GM21576 (cell line): ENCODE measurements at regions not wholly inside any gene's neighbourhood (a gene's known extent, or its start where the extent isn't known, plus 50 kb on each side); places are given as distances from the start of the nearest gene placed in this dataset.
A peak's percentile ranks its signal among the peaks of the same experiment; 100 is the strongest.
"Not testable (repeated sequence)": the region's sequence is repeated elsewhere in the genome, so short reads cannot be mapped to it uniquely, and the experiment has no call there.

Source experiments
- ATAC-seq: cut with Tn5 transposase; IDR thresholded peaks from one replicate; pipeline ENCODE4 v1.9.1; 2021; ENCODE audit warnings: mild to moderate bottlenecking, moderate library complexity; ENCODE audit not compliant: unreplicated experiment

- ATAC-seq: no peak
These were observed 144.8 kb upstream of the NEBL start for GRCh38 chr10:21041763-21042458.

GRCh38 chr10:21039721-21040120, 142.6 kb upstream of the NEBL start:
- ATAC-seq: no peak

GRCh38 chr10:21036757-21037156, 139.6 kb upstream of the NEBL start:
- no peak for ATAC-seq

GRCh38 chr10:21034770-21035169, 137.7 kb upstream of the NEBL start:
- not testable (repeated sequence) for ATAC-seq

- ATAC-seq: no peak
These were observed 137.1 kb upstream of the NEBL start for GRCh38 chr10:21034241-21034640.

- no peak for ATAC-seq
These were observed 135.6 kb upstream of the NEBL start for GRCh38 chr10:21032587-21033319.

- no peak for ATAC-seq
These were observed 134.2 kb upstream of the NEBL start for GRCh38 chr10:21031232-21031795.

GRCh38 chr10:21030091-21030490, 133.0 kb upstream of the NEBL start:
- no peak for ATAC-seq

GRCh38 chr10:21022821-21023220, 125.7 kb upstream of the NEBL start:
- no peak for ATAC-seq

- no peak for ATAC-seq
These were observed 124.9 kb upstream of the NEBL start for GRCh38 chr10:21021843-21022594.

- ATAC-seq: no peak
These were observed 124.1 kb upstream of the NEBL start for GRCh38 chr10:21021231-21021630.

- peak; percentile 91 for ATAC-seq
These were observed 123.4 kb upstream of the NEBL start for GRCh38 chr10:21020545-21020944.

- ATAC-seq: no peak
These were observed 122.3 kb upstream of the NEBL start for GRCh38 chr10:21019436-21019835.

- no peak for ATAC-seq
These were observed 118.7 kb upstream of the NEBL start for GRCh38 chr10:21015851-21016250.

GRCh38 chr10:21014141-21014540, 117.0 kb upstream of the NEBL start:
- ATAC-seq: no peak

- no peak for ATAC-seq
These were observed 114.4 kb upstream of the NEBL start for GRCh38 chr10:21011433-21012018.

GRCh38 chr10:21010615-21011014, 113.5 kb upstream of the NEBL start:
- ATAC-seq: no peak

- ATAC-seq: no peak
These were observed 106.2 kb upstream of the NEBL start for GRCh38 chr10:21003240-21003822.

- ATAC-seq: no peak
These were observed 105.2 kb upstream of the NEBL start for GRCh38 chr10:21002091-21002878.

- no peak for ATAC-seq
These were observed 102.6 kb upstream of the NEBL start for GRCh38 chr10:20999699-21000098.
